Tibial artery (tissue), 4 donors: ENCODE measurements at regions not wholly inside any gene's neighbourhood (a gene's known extent, or its start where the extent isn't known, plus 50 kb on each side); places are given as distances from the start of the nearest gene placed in this dataset.

Experiments
- DNase-seq, 2 donors: peaks; one replicate each; pipeline ENCODE4 v3.0.0-alpha.2; 2019
- H3K27ac ChIP-seq, 2 donors: fragments of 200-600 bp; sonication (generic) in 1 of 2; 1 replicate in 1 of 2; 2 replicates in 1 of 2; pipeline ENCODE4 v1.5.1; 2018 to 2019; ENCODE audit warnings: mild to moderate bottlenecking in 1 of 2
- H3K27me3 ChIP-seq, 2 donors: fragments of 200-600 bp; sonication (generic) in 1 of 2; one replicate each; pipeline versions ENCODE4 v1.5.1 to v1.6.0; 2016 to 2019
- H3K36me3 ChIP-seq, 3 donors: fragments of 200-600 bp; sonication (generic) in 2 of 3; one replicate each; pipeline ENCODE4 v1.5.1; 2016 to 2019; ENCODE audit warnings: mild to moderate bottlenecking in 2 of 3
- H3K4me1 ChIP-seq, 4 donors: fragments of 200-600 bp; sonication (generic) in 2 of 4; 1 replicate in 3 of 4; 2 replicates in 1 of 4; pipeline ENCODE4 v1.5.1; 2016 to 2019
- H3K4me3 ChIP-seq, 2 donors: fragments of 200-600 bp; sonication (generic) in 1 of 2; 1 replicate in 1 of 2; 2 replicates in 1 of 2; pipeline ENCODE4 v1.5.1; 2018 to 2019; ENCODE audit warnings: mild to moderate bottlenecking in 2 of 2
- H3K9me3 ChIP-seq, 3 donors: fragments of 200-600 bp; sonication (generic) in 1 of 3; one replicate each; pipeline ENCODE4 v1.5.1; 2016 to 2019
- CTCF ChIP-seq, 2 experiments: fragments of 200-600 bp in 1 of 2; fragments of 450-650 bp in 1 of 2; IDR thresholded peaks; one replicate each; pipeline ENCODE4 v1.5.1; 2017 to 2019; ENCODE audit warnings: antibody characterized with exemption in 2 of 2, mild to moderate bottlenecking in 1 of 2, moderate library complexity in 1 of 2
- intact Hi-C: fragments of 100-400 bp; cut with DNase I; formaldehyde crosslinking; loops from one replicate; pipeline ENCODE4 v1.15.0; 2023; ENCODE audit warnings: low total_unique reads

DNA sequence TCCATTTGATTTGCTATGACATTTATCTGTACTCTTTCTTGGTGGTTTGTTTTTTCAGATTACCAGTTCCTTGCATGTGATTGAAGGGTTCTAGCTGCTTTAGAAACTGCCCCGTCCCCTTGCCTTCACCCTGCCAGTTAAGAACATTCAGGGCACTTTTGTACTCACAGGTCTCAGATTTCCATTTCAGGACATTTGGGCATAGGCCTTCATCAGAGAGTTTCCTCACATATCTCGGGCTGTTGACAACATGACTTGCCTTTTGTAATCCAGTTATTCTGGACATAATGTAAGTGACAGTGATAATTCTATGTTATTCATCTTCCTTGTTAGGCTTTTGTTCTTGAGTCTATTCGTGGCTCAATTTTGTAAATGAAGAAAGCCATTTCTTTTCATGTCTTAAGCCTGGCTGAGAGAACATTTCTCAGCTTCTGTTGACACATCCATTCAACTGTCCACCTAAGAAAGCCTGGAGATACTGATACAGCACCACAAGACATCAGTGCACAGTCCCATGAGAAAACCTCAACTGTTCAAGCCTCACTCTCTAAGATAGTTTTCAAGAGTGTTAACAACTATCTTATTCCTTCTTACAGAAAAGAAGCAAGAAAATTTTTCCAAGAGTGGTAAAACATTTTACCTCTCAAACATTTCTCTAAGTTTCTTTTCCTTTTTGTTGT, 209.3 kb upstream of the SGK1 start:
- no peak for TF ChIP-seq CTCF (IDR thresholded peaks at IDR 0.05)
- H3K4me3 ChIP-seq, result no peak overlapping the region
- H3K27ac ChIP-seq, result no peak overlapping the region
- no peaks in the 10 kb centered on the region for H3K4me1 ChIP-seq
- no peaks in the 10 kb centered on the region for H3K27me3 ChIP-seq
- intact Hi-C loops, result no loop called here
- DNase-seq, result no peak
- H3K36me3 ChIP-seq, result no peaks in the 10 kb centered on the region
- no peaks in the 10 kb centered on the region for H3K9me3 ChIP-seq

DNA sequence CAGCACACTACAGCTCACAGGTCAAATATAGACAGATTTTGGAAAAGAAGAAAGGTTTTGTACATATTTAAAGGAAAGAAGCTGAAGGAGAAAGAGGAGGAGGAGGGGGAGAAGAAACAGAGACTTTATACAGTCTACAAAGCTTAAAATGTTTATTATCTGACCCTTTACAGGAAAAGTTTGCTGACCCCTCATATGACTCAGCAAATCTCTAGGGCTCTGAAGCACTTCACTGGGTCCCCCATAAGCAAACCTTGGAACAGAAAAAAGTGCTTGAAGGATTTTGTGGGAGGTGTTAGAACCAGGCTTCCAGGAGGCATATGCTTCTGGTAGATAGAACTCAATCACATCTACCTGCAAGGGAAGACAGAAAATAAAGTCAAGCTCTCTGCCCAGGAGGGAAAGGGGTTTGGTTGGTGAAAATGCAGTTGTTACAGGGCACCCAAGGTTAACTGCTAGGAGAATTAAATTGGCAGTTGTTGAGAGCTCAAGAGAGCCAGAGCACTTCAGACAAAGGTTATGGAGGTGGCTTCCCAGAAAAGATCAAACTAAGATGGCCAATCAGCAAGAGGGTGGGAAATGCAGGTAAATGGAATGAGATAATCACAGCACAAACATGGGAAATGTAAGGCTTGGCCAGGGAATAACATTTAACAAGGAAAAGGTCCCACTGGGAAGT, 207.4 kb upstream of the SGK1 start:
- no peaks in the 10 kb centered on the region for H3K27me3 ChIP-seq
- no peak overlapping the region for H3K4me3 ChIP-seq
- DNase-seq, result no peak
- no peaks in the 10 kb centered on the region for H3K9me3 ChIP-seq
- no peak for TF ChIP-seq CTCF (IDR thresholded peaks at IDR 0.05)
- H3K4me1 ChIP-seq, result no peaks in the 10 kb centered on the region
- H3K36me3 ChIP-seq, result no peaks in the 10 kb centered on the region
- intact Hi-C loops, result no loop called here
- H3K27ac ChIP-seq, result no peak overlapping the region

DNA sequence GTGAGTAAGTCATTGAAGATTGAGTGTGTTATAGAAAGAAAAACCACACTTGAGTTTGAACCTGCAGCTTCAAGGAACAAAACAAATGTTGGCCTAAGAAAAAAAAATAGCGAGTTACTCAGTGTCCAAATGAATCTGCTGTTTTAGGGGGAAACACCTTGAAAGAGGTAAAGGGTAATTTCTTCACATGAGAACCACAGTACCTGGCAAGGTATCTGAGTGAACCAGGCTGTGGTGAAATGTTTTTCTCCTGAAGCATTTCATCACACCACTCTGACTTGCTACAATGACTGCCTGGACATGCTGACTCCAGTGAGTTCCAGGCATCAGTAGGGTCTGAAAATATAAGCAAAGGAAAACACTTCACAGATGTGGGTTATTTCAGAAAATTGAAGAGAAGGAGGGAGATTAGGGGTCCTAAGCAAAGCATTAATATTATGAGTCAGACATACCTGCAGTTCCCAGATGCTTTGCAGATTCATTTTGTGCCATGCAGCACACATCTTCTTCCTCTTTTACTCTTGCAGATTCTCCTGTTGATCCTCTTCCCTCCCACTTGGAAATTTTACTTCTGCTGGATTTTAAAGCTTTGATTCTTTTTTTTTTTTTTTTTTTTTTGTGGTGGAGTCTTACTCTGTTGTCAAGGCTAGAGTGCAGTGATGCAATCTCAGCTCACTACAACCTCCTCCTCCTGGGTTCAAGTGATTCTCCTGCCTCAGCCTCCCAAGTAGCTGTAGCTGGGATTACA, 206.2 kb upstream of the SGK1 start:
- DNase-seq, result no peak
- Histone ChIP-seq H3K9me3 (no peaks in the 10 kb centered on the region), H3K36me3 (no peaks in the 10 kb centered on the region), H3K27me3 (no peaks in the 10 kb centered on the region), H3K4me3 (no peak overlapping the region), H3K4me1 (no peaks in the 10 kb centered on the region), H3K27ac (no peak overlapping the region)
- intact Hi-C loops, result no loop called here
- TF ChIP-seq CTCF (IDR thresholded peaks at IDR 0.05), result no peak

GRCh38 chr6:134523051-134523450, 205.1 kb upstream of the SGK1 start:
- Histone ChIP-seq H3K27ac (no peak overlapping the region), H3K4me1 (no peaks in the 10 kb centered on the region), H3K36me3 (no peaks in the 10 kb centered on the region), H3K9me3 (no peaks in the 10 kb centered on the region), H3K4me3 (no peak overlapping the region), H3K27me3 (no peaks in the 10 kb centered on the region)
- DNase-seq, result no peak
- intact Hi-C loops, result no loop called here
- no peak for TF ChIP-seq CTCF (IDR thresholded peaks at IDR 0.05)

DNA sequence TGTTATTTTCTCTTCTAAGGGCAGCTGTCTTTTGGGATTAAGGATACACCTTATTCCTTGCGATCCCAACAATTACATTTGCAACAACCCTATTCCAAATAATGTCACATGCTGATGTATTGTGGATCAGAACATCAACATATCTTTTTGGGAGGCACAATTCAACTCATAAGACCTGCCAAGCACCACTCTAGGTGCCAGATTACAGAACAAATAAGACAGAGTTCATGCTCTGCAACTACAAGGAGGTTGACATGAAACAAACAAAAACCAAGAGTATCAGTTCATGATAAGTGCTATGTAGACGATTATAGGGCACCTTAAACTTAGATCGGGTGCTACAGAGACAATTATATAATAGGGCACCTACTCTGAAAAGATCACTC, 203.2 kb upstream of the SGK1 start:
- no peak for DNase-seq
- Histone ChIP-seq H3K4me3 (no peak overlapping the region), H3K4me1 (peaks cover 0 to 12% (median 3%) of the 10 kb centered on the region in 4 donors), H3K9me3 (no peaks in the 10 kb centered on the region), H3K36me3 (no peaks in the 10 kb centered on the region), H3K27me3 (no peaks in the 10 kb centered on the region), H3K27ac (no peak overlapping the region)
- TF ChIP-seq CTCF (IDR thresholded peaks at IDR 0.05), result no peak
- intact Hi-C loops, result no loop called here
